Fibroblast of pulmonary artery (primary cell): ENCODE measurements at regions not wholly inside any gene's neighbourhood (a gene's known extent, or its start where the extent isn't known, plus 50 kb on each side); places are given as distances from the start of the nearest gene placed in this dataset.

Source experiments
- DNase-seq: peaks from one replicate; pipeline ENCODE4 v3.0.0-alpha.2; 2010; ENCODE audit warnings: low read depth
- H3K4me3 ChIP-seq: replicated peaks from 2 replicates; pipeline ENCODE4 v1.5.1; 2011; ENCODE audit warnings: low read depth, mild to moderate bottlenecking, control low read depth, low read length, moderate library complexity
- CTCF ChIP-seq: IDR thresholded peaks from 2 replicates; pipeline ENCODE4 v1.5.1; 2011; ENCODE audit warnings: mild to moderate bottlenecking, control low read depth, low read length, inconsistent platforms; ENCODE audit errors: missing control alignments

- TF ChIP-seq CTCF = no peak
- no peak overlapping the region for H3K4me3 ChIP-seq
- no peak for DNase-seq
Observed at GRCh38 chr2:6081955-6082624, 389.9 kb downstream of the SOX11 start.

GRCh38 chr2:6082625-6083018, 390.4 kb downstream of the SOX11 start:
- TF ChIP-seq CTCF = no peak

GRCh38 chr2:6083136-6083535, 391.0 kb downstream of the SOX11 start:
- no peak for DNase-seq
- TF ChIP-seq CTCF = no peak
- H3K4me3 ChIP-seq = no peak overlapping the region

More at GRCh38 chr2:6082625-6083018, 390.4 kb downstream of the SOX11 start:
- DNase-seq = no peak
- H3K4me3 ChIP-seq = no peak overlapping the region

GRCh38 chr2:6089474-6089873, 397.3 kb downstream of the SOX11 start:
- no peak for TF ChIP-seq CTCF
- no peak for DNase-seq
- no peak overlapping the region for H3K4me3 ChIP-seq

- no peak for TF ChIP-seq CTCF
- DNase-seq = no peak
- H3K4me3 ChIP-seq = no peak overlapping the region
Observed at GRCh38 chr2:6103372-6103771, 411.2 kb downstream of the SOX11 start.

- TF ChIP-seq CTCF = no peak
- DNase-seq = no peak
- H3K4me3 ChIP-seq = no peak overlapping the region
Observed at GRCh38 chr2:6103949-6104348, 411.8 kb downstream of the SOX11 start.

GRCh38 chr2:6107290-6107689, 415.1 kb downstream of the SOX11 start:
- TF ChIP-seq CTCF = no peak
- H3K4me3 ChIP-seq = no peak overlapping the region
- no peak for DNase-seq
